Body of pancreas (tissue), 4 donors: ENCODE measurements at regions not wholly inside any gene's neighbourhood (a gene's known extent, or its start where the extent isn't known, plus 50 kb on each side); places are given as distances from the start of the nearest gene placed in this dataset.

Source experiments
- ATAC-seq: fragments of 150-250 bp; one replicate; pipeline ENCODE4 v1.9.1; 2016
- DNase-seq, 4 donors: peaks; one replicate each; pipeline ENCODE4 v3.0.0-alpha.2; 2019
- H3K27ac ChIP-seq, 4 donors: fragments of 200-600 bp; sonication (generic); 1 replicate in 3 of 4; 2 replicates in 1 of 4; pipeline versions ENCODE4 v1.5.1 to v1.6.1; 2016 to 2019; ENCODE audit warnings: mild to moderate bottlenecking in 1 of 4, mixed read lengths in 1 of 4, moderate library complexity in 1 of 4
- H3K27me3 ChIP-seq, 2 donors: fragments of 200-600 bp; sonication (generic); one replicate each; pipeline ENCODE4 v1.6.0; 2016; ENCODE audit warnings: mild to moderate bottlenecking in 1 of 2
- H3K36me3 ChIP-seq, 2 donors: fragments of 200-600 bp; sonication (generic); replicated peaks in 1 of 2; 2 replicates each; pipeline ENCODE4 v1.5.1; 2016; ENCODE audit warnings: low read depth in 2 of 2; ENCODE audit not compliant: insufficient read depth in 1 of 2
- H3K4me1 ChIP-seq: fragments of 200-600 bp; sonication (generic); one replicate; pipeline ENCODE4 v1.6.0; 2016
- H3K4me3 ChIP-seq, 2 donors: fragments of 200-600 bp; sonication (generic); 1 replicate in 1 of 2; 2 replicates in 1 of 2; pipeline ENCODE4 v1.5.1; 2016 to 2019
- H3K9me3 ChIP-seq, 3 donors: fragments of 200-600 bp; sonication (generic); 1 replicate in 2 of 3; 2 replicates in 1 of 3; pipeline ENCODE4 v1.5.1; 2016
- CTCF ChIP-seq, 7 experiments: fragments of 450-650 bp in 4 of 7; fragments of 200-600 bp in 3 of 7; sonication (generic) in 3 of 7; IDR thresholded peaks; one replicate each; pipeline ENCODE4 v1.5.1; 2016 to 2019; ENCODE audit warnings: antibody characterized with exemption in 7 of 7
- POLR2A ChIP-seq, 3 donors: fragments of 450-650 bp; IDR thresholded peaks; one replicate each; pipeline ENCODE4 v1.6.1; 2016; ENCODE audit warnings: antibody characterized with exemption in 3 of 3, mild to moderate bottlenecking in 2 of 3
- WGBS, 2 donors: methylation state at CpG; one replicate each; pipeline ENCODE4 v1.1.5; 2017; 5-methylcytosine and 5-hydroxymethylcytosine counted together
- intact Hi-C: fragments of 100-400 bp; cut with DNase I; formaldehyde crosslinking; loops from one replicate; pipeline ENCODE4 v1.15.1; 2023

DNA sequence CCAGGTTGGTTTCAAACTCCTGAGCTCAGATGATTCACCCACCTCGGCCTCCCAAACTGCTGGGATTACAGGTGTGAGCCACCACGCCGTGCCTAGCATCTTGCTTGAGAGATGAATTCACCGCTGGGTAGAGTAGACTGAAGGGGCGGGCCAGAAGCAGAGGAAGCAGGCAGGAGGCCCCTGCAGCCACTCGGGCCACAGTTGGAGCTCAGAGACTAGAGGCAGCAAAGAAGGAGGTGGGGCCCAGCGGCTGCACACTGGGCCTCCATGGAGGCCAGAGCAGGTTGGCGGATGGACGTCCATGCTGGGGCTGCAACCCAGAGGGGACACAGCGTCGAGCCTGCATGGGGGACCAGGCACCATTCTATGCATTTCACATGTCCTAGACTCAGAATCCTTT is 88.4 kb upstream of the FGF3 start:
- Histone ChIP-seq H3K27me3 (no peaks in the 10 kb centered on the region), H3K4me3 (no peak overlapping the region), H3K36me3 (no peaks in the 10 kb centered on the region), H3K27ac (no peak overlapping the region), H3K4me1 (peaks cover 12% of the 10 kb centered on the region), H3K9me3 (no peaks in the 10 kb centered on the region)
- WGBS, 2 donors, result 79 to 81% methylated on average over 10 to 11 of the region's 11 CpGs
- DNase-seq (no peak), ATAC-seq (no peak)
- no peak for TF ChIP-seq CTCF (IDR thresholded peaks at IDR 0.05)
- no peak for TF ChIP-seq POLR2A (IDR thresholded peaks at IDR 0.05)
- intact Hi-C loops, result no loop called here

DNA sequence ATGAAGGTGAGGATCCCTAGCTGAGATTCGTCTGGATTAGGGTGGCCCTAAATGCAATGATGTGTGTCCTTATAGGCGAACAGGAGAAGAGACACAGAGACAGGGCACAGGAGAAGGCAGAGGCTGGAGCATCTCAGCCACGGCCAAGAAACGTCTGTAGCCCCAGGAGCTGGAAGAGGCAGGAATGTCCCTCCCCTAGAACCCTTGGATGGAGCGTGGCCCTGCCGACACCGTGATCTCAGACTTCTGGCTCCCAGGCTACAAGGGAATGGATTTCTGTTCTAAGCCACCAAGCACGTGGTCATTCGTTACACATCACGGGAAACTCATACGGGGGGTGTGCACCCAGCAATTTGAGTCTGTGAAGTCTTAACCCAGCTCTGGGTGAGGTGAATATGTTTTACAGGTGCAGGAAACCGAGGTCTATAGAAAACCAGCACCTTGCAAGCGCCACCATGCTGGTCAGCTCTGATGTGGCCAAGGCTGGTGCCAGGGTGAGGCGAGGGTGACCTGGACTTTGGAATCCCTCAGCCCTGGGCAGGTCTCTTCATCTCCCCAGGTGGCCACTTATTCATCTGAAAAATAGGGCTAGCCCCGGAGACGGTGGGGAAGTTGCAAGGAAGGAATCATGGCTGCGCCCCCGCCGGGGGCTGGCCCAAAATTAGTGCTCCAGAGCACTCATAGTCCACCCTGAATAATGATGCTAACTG is 89.5 kb upstream of the FGF3 start:
- no peak for DNase-seq
- H3K9me3 ChIP-seq, result no peaks in the 10 kb centered on the region
- 53 to 62% methylated on average over 17 to 19 of the region's 19 CpGs for WGBS, 2 donors
- no peak overlapping the region for H3K27ac ChIP-seq
- intact Hi-C loops, result no loop called here
- no peak for TF ChIP-seq CTCF (IDR thresholded peaks at IDR 0.05)
- TF ChIP-seq POLR2A (IDR thresholded peaks at IDR 0.05), result no peak
- ATAC-seq, result no peak
- no peaks in the 10 kb centered on the region for H3K36me3 ChIP-seq
- no peaks in the 10 kb centered on the region for H3K27me3 ChIP-seq
- no peak overlapping the region for H3K4me3 ChIP-seq
- peaks cover 16% of the 10 kb centered on the region for H3K4me1 ChIP-seq

DNA sequence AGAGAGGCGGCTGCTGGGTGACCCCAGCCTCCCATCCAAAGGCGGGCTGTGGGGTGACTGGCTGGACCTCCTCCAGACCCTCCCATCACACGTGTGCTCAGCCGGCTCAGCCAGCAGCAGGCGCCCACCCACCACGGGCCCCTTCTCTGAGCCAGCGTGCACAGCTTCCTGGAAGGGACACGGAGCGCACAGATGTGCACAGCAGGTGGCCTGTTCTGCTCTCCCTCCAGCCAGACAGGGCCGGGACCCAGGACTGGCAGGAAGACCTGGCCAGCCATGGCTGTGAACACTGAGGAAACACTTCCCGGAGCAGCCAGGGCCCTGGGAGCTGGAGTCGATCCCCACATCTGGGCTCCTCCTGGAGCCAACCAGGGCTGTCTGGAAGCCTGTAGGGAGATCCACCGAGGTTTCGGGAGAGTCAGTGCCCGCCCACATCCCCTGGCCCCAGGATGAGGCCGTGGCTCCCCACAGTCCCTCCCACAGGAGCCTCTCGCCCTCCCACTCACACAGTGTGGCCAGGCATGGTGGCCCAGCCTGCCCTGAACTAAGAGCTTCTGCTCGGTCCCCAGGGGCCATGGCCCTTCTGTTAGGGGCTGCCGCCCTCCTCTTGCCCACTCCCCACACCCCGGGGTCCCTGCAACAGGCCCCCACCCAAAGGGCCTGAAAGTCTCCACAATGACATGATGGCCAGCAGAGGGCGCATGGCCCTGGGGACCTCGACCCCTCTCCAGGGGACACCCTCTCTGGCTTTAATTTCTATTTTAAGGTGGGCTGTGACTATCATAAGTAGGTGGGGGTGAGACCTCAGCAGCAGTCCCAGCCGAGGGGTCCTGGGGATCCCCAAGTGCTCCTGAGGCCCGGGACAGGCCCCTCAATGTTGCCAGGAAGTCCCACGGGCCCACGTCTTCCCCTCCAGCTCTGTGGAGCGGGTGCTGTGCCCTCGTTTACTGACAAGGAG is 90.6 kb upstream of the FGF3 start:
- DNase-seq, result no peak
- H3K36me3 ChIP-seq, result no peaks in the 10 kb centered on the region
- no peak for ATAC-seq
- intact Hi-C loops, result loop anchor here (5.0 kb wide), 1 partner anchor 282 kb away; no protein-coding TSS in a partner anchor
- TF ChIP-seq POLR2A (IDR thresholded peaks at IDR 0.05) (no peak), CTCF (IDR thresholded peaks at IDR 0.05) (peak in 6 of 7 experiments; percentile 27 to 47 (median 40))
- H3K4me1 ChIP-seq, result peaks cover 28% of the 10 kb centered on the region
- H3K4me3 ChIP-seq, result no peak overlapping the region
- no peak overlapping the region for H3K27ac ChIP-seq
- H3K9me3 ChIP-seq, result no peaks in the 10 kb centered on the region
- H3K27me3 ChIP-seq, result no peaks in the 10 kb centered on the region
- WGBS, 2 donors, result 32 to 43% methylated on average over 10 to 27 of the region's 28 CpGs

GRCh38 chr11:69910519-69911309 is 91.5 kb upstream of the FGF3 start:
- intact Hi-C loops, result loop anchor here (5.0 kb wide), 1 partner anchor 282 kb away; no protein-coding TSS in a partner anchor
- Histone ChIP-seq H3K27me3 (no peaks in the 10 kb centered on the region), H3K36me3 (no peaks in the 10 kb centered on the region), H3K9me3 (no peaks in the 10 kb centered on the region), H3K4me3 (no peak overlapping the region), H3K4me1 (peaks cover 37% of the 10 kb centered on the region), H3K27ac (no peak overlapping the region)
- 61 to 64% methylated on average over 16 to 17 of the region's 17 CpGs for WGBS, 2 donors
- no peak for TF ChIP-seq CTCF (IDR thresholded peaks at IDR 0.05)
- no peak for TF ChIP-seq POLR2A (IDR thresholded peaks at IDR 0.05)
- ATAC-seq (no peak), DNase-seq (peak in 1 of 4 donors; percentile 10)
